ENCODE measurements at regions not wholly inside any gene's neighbourhood (a gene's known extent, or its start where the extent isn't known, plus 50 kb on each side); places are given as distances from the start of the nearest gene placed in this dataset.

DNA sequence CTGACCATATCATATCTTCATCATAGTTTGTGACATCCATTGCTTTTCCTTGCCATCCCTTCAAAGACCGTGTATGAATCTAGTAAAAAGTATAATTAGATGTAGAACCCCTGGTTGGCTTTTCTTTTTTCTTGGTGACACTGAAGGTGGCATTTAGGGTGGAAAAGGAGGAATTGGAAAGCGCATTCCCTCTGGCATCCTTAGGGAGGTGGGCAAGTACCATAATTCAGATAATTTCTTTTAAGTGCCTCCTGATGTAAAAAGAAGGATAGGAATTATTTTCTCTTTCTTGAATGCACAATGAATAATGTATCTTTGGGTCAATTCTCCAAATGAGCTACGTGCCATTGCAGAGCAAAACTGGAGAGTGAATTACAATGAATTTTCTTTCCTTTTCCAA is 73.2 kb upstream of the SMARCA2 start:
- Histone ChIP-seq H3K9me3 (replicated peaks in 1 of 2; ENCODE audit: control insufficient read depth in 1 of 2, insufficient read depth in 1 of 2, low read length in 2 of 2) (no peaks in the 10 kb centered on the region), H3K27ac (ENCODE audit: low read depth in 1 of 2, low read length in 2 of 2) (no peak overlapping the region), H3K27me3 (ENCODE audit: control insufficient read depth in 2 of 2, insufficient read depth in 2 of 2, low read length in 2 of 2) (no peaks in the 10 kb centered on the region), H3K4me1 (ENCODE audit: control insufficient read depth in 1 of 2, insufficient read depth in 2 of 2, low read length in 2 of 2) (no peaks in the 10 kb centered on the region), H3K79me2 (ENCODE audit: insufficient read depth, low read length) (no peaks in the 10 kb centered on the region), H4K20me1 (ENCODE audit: insufficient read depth, low read length) (no peaks in the 10 kb centered on the region), H3K4me3 (replicated peaks in 1 of 3; ENCODE audit: low read depth in 2 of 3, low read length in 3 of 3) (no peak overlapping the region), H3K4me2 (replicated peaks; ENCODE audit: extremely low read depth, low read length, poor library complexity, severe bottlenecking) (no peak overlapping the region), H3K9ac (ENCODE audit: insufficient read depth, low read length, poor library complexity, severe bottlenecking) (no peak overlapping the region), H3K36me3 (replicated peaks in 1 of 2; ENCODE audit: control insufficient read depth in 1 of 2, insufficient read depth in 2 of 2, low read length in 2 of 2) (no peaks in the 10 kb centered on the region), H2AFZ (ENCODE audit: insufficient read depth, low read depth, low read length, poor library complexity, severe bottlenecking) (no peak overlapping the region)
- peaks cover 0 to 2% (median 1%) of the 10 kb centered on the region in 3 donors for H3K27me3 Mint-ChIP-seq (ENCODE audit: low read depth in 3 of 3)
- no peaks in the 10 kb centered on the region for H3K4me1 Mint-ChIP-seq
- no CpG with 5 or more reads among the region's 3 CpGs for WGBS (ENCODE audit: insufficient coverage)
- no peak overlapping the region for H3K27ac Mint-ChIP-seq
- intact Hi-C loops (cut with micrococcal nuclease): loop anchor here in 1 of 2 donors (10.0 kb wide), 1 partner anchor 143 kb away; no protein-coding TSS in a partner anchor
- H3K36me3 Mint-ChIP-seq: no peaks in the 10 kb centered on the region
- TF ChIP-seq, protein P1, sequence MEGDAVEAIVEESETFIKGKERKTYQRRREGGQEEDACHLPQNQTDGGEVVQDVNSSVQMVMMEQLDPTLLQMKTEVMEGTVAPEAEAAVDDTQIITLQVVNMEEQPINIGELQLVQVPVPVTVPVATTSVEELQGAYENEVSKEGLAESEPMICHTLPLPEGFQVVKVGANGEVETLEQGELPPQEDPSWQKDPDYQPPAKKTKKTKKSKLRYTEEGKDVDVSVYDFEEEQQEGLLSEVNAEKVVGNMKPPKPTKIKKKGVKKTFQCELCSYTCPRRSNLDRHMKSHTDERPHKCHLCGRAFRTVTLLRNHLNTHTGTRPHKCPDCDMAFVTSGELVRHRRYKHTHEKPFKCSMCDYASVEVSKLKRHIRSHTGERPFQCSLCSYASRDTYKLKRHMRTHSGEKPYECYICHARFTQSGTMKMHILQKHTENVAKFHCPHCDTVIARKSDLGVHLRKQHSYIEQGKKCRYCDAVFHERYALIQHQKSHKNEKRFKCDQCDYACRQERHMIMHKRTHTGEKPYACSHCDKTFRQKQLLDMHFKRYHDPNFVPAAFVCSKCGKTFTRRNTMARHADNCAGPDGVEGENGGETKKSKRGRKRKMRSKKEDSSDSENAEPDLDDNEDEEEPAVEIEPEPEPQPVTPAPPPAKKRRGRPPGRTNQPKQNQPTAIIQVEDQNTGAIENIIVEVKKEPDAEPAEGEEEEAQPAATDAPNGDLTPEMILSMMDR (IDR thresholded peaks at IDR 0.05): no peak
- no peak for DNase-seq
- no peak overlapping the region for H3K4me3 Mint-ChIP-seq
- no peaks in the 10 kb centered on the region for H3K9me3 Mint-ChIP-seq

- Histone ChIP-seq H4K20me1 (ENCODE audit: insufficient read depth, low read length) (no peaks in the 10 kb centered on the region), H3K4me2 (replicated peaks; ENCODE audit: extremely low read depth, low read length, poor library complexity, severe bottlenecking) (no peak overlapping the region), H3K9ac (ENCODE audit: insufficient read depth, low read length, poor library complexity, severe bottlenecking) (no peak overlapping the region), H2AFZ (ENCODE audit: insufficient read depth, low read depth, low read length, poor library complexity, severe bottlenecking) (no peak overlapping the region), H3K36me3 (replicated peaks in 1 of 2; ENCODE audit: control insufficient read depth in 1 of 2, insufficient read depth in 2 of 2, low read length in 2 of 2) (no peaks in the 10 kb centered on the region), H3K4me3 (replicated peaks in 1 of 3; ENCODE audit: low read depth in 2 of 3, low read length in 3 of 3) (no peak overlapping the region), H3K9me3 (replicated peaks in 1 of 2; ENCODE audit: control insufficient read depth in 1 of 2, insufficient read depth in 1 of 2, low read length in 2 of 2) (no peaks in the 10 kb centered on the region), H3K4me1 (ENCODE audit: control insufficient read depth in 1 of 2, insufficient read depth in 2 of 2, low read length in 2 of 2) (no peaks in the 10 kb centered on the region), H3K27ac (ENCODE audit: low read depth in 1 of 2, low read length in 2 of 2) (no peak overlapping the region), H3K27me3 (ENCODE audit: control insufficient read depth in 2 of 2, insufficient read depth in 2 of 2, low read length in 2 of 2) (no peaks in the 10 kb centered on the region), H3K79me2 (ENCODE audit: insufficient read depth, low read length) (no peaks in the 10 kb centered on the region)
- Mint-ChIP-seq H3K9me3 (no peaks in the 10 kb centered on the region), H3K4me3 (no peak overlapping the region), H3K4me1 (no peaks in the 10 kb centered on the region), H3K27ac (peak overlapping the region in 1 of 7 donors; percentile 36), H3K36me3 (no peaks in the 10 kb centered on the region), H3K27me3 (ENCODE audit: low read depth in 3 of 3) (peaks cover 0 to 1% (median 0%) of the 10 kb centered on the region in 3 donors)
- WGBS (ENCODE audit: insufficient coverage): 94% methylated on average over 5 of the region's 7 CpGs
- intact Hi-C loops (cut with micrococcal nuclease): loop anchor here in 1 of 2 donors (10.0 kb wide), 1 partner anchor 138 kb away; no protein-coding TSS in a partner anchor
- TF ChIP-seq, protein P1 (IDR thresholded peaks at IDR 0.05): no peak
- DNase-seq: no peak
Measured at GRCh38 chr9:1946526-1947283, 68.4 kb upstream of the SMARCA2 start.

All from CD14-positive monocyte (primary cell).